ENCODE measurements at regions not wholly inside any gene's neighbourhood (a gene's known extent, or its start where the extent isn't known, plus 50 kb on each side); places are given as distances from the start of the nearest gene placed in this dataset.

GRCh38 chr7:132647311-132647710 lies 71.0 kb upstream of the PLXNA4 start:
- no peak overlapping the region for H3K27ac ChIP-seq (ENCODE audit: low read depth in 2 of 2, low read length in 1 of 2)
- TF ChIP-seq CHD2 (IDR thresholded peaks at IDR 0.05; ENCODE audit: low read length, partially characterized antibody) (no peak), YY1 (IDR thresholded peaks at IDR 0.05; ENCODE audit: low read depth) (no peak), POLR2AphosphoS5 (IDR thresholded peaks at IDR 0.05; ENCODE audit: low read depth, low read length) (no peak), TEAD4 (IDR thresholded peaks at IDR 0.05; ENCODE audit: borderline replicate concordance, insufficient read depth) (no peak), USF1 (IDR thresholded peaks at IDR 0.05; ENCODE audit: borderline replicate concordance, low read depth) (no peak), RAD21 (IDR thresholded peaks at IDR 0.05; ENCODE audit: low read length) (no peak), TAF1 (IDR thresholded peaks at IDR 0.05; ENCODE audit: borderline replicate concordance, low read depth, low read length) (no peak), RCOR1 (IDR thresholded peaks at IDR 0.05; ENCODE audit: low read length) (no peak), ZBTB33 (IDR thresholded peaks at IDR 0.05; ENCODE audit: borderline replicate concordance, low read depth) (no peak), RXRA (IDR thresholded peaks at IDR 0.05; ENCODE audit: borderline replicate concordance, low read depth) (no peak), EP300 (IDR thresholded peaks at IDR 0.05; ENCODE audit: borderline replicate concordance in 1 of 2, low read depth in 1 of 2, low read length in 1 of 2) (no peak), CTCF (IDR thresholded peaks at IDR 0.05) (no peak)
- H3K4me3 ChIP-seq (ENCODE audit: low read depth in 2 of 2, low read length in 1 of 2), result no peak overlapping the region
- no peak overlapping the region for H3K9ac ChIP-seq
- H2AFZ ChIP-seq (ENCODE audit: low read depth), result no peak overlapping the region
- no peaks in the 10 kb centered on the region for H3F3A ChIP-seq (replicated peaks; ENCODE audit: insufficient read depth)
- H4K20me1 ChIP-seq (ENCODE audit: insufficient read depth), result no peaks in the 10 kb centered on the region
- no peaks in the 10 kb centered on the region for H3K9me2 ChIP-seq
- no peaks in the 10 kb centered on the region for H3K4me1 ChIP-seq (ENCODE audit: control insufficient read depth in 1 of 2, insufficient read depth in 2 of 2, low read depth in 1 of 2, low read length in 1 of 2)
- CTCF ChIA-PET, result no interaction called here
- no peaks in the 10 kb centered on the region for H3K79me2 ChIP-seq (ENCODE audit: insufficient read depth)
- no peak overlapping the region for H3K4me2 ChIP-seq
- no peaks in the 10 kb centered on the region for H3K36me3 ChIP-seq (replicated peaks in 1 of 2; ENCODE audit: control insufficient read depth in 1 of 2, insufficient read depth in 2 of 2, low read length in 1 of 2)
- no peaks in the 10 kb centered on the region for H3K27me3 ChIP-seq (ENCODE audit: insufficient read depth)
- no peaks in the 10 kb centered on the region for H3K9me3 ChIP-seq
- 90% methylated on average over 1 of the region's 1 CpG for WGBS (ENCODE audit: low lambda C conversion rate)
- no peak for DNase-seq
- POLR2A ChIA-PET, result no interaction called here

GRCh38 chr7:132646052-132646451 lies 69.8 kb upstream of the PLXNA4 start:
- Histone ChIP-seq H3F3A (replicated peaks; ENCODE audit: insufficient read depth) (no peaks in the 10 kb centered on the region), H3K79me2 (ENCODE audit: insufficient read depth) (no peaks in the 10 kb centered on the region), H3K36me3 (replicated peaks in 1 of 2; ENCODE audit: control insufficient read depth in 1 of 2, insufficient read depth in 2 of 2, low read length in 1 of 2) (no peaks in the 10 kb centered on the region), H3K4me1 (ENCODE audit: control insufficient read depth in 1 of 2, insufficient read depth in 2 of 2, low read depth in 1 of 2, low read length in 1 of 2) (no peaks in the 10 kb centered on the region), H3K4me2 (no peak overlapping the region), H3K9ac (no peak overlapping the region), H3K27me3 (ENCODE audit: insufficient read depth) (no peaks in the 10 kb centered on the region), H4K20me1 (ENCODE audit: insufficient read depth) (no peaks in the 10 kb centered on the region), H3K9me3 (no peaks in the 10 kb centered on the region), H3K4me3 (ENCODE audit: low read depth in 2 of 2, low read length in 1 of 2) (no peak overlapping the region), H2AFZ (ENCODE audit: low read depth) (no peak overlapping the region), H3K9me2 (no peaks in the 10 kb centered on the region), H3K27ac (ENCODE audit: low read depth in 2 of 2, low read length in 1 of 2) (no peak overlapping the region)
- 87% methylated on average over 5 of the region's 5 CpGs for WGBS (ENCODE audit: low lambda C conversion rate)
- no peak for DNase-seq
- ChIA-PET CTCF (interaction anchor here (1.1 to 1.3 kb wide), 2 partner anchors 9 to 10 kb away, joined by 4 to 5 read pairs; no protein-coding TSS in a partner anchor), POLR2A (no interaction called here)
- TF ChIP-seq NFIC (IDR thresholded peaks at IDR 0.05; ENCODE audit: borderline replicate concordance) (no peak), RCOR1 (IDR thresholded peaks at IDR 0.05; ENCODE audit: low read length) (no peak), SMC3 (IDR thresholded peaks at IDR 0.05; ENCODE audit: low read depth, low read length) (no peak), PBX3 (IDR thresholded peaks at IDR 0.05) (no peak), GATA2 (CRISPR knock-in tag; IDR thresholded peaks at IDR 0.05) (no peak), EP300 (IDR thresholded peaks at IDR 0.05; ENCODE audit: borderline replicate concordance in 1 of 2, low read depth in 1 of 2, low read length in 1 of 2) (no peak), CTCF (IDR thresholded peaks at IDR 0.05) (no peak), USF1 (IDR thresholded peaks at IDR 0.05; ENCODE audit: borderline replicate concordance, low read depth) (no peak), RAD21 (IDR thresholded peaks at IDR 0.05; ENCODE audit: low read length) (no peak), FOXM1 (IDR thresholded peaks at IDR 0.05; ENCODE audit: low read depth) (no peak)
